GM21825 (cell line): ENCODE measurements at regions not wholly inside any gene's neighbourhood (a gene's known extent, or its start where the extent isn't known, plus 50 kb on each side); places are given as distances from the start of the nearest gene placed in this dataset.

Source experiments
- ATAC-seq: cut with Tn5 transposase; IDR thresholded peaks from one replicate; pipeline ENCODE4 v1.9.1; 2021; ENCODE audit warnings: mild to moderate bottlenecking, moderate library complexity; ENCODE audit not compliant: unreplicated experiment

- ATAC-seq = no peak
These were observed 96.2 kb upstream of the INSIG1 start for GRCh38 chr7:155201325-155202087.

DNA sequence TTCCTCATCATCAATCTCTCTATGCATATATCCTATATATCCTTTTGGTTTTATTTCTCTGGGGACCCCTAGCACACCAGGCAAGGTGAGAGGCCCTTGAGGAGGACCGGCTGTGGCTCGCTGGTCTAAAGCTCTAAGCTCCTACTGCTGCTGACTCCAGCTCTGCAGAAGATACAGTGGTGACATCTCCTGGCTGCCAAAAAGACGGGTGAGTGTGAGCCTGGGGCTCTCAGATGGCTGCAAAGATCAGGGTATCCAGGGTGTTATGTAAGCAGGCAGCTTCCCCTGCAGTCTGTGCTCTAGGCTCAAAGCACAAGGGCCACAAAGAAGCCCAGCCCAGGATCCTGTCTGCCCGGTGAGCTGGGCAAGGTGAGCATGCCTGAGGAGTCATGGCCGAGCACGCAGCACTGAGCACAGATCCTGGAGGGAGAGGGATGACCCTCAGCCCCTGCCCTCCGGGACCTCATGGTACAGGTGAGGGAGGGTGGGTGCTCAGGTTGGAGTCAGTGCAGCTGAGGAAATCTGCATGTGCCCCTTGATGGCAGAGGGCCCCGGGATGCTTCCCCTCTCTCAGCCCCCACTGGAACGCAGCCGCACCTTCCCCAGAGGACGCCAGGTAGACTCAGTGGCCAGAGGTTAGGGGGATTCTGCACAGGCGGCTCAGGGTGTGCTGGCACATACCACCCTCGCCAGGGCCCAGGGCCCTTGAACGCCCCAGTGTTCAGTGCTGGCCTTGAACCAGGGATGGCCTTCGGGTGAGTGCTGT, 95.4 kb upstream of the INSIG1 start:
- ATAC-seq = no peak

- no peak for ATAC-seq
These were observed 94.4 kb upstream of the INSIG1 start for GRCh38 chr7:155203059-155203881.

- ATAC-seq = no peak
These were observed 93.6 kb upstream of the INSIG1 start for GRCh38 chr7:155203882-155204691.

GRCh38 chr7:155204744-155205367, 92.8 kb upstream of the INSIG1 start:
- no peak for ATAC-seq

DNA sequence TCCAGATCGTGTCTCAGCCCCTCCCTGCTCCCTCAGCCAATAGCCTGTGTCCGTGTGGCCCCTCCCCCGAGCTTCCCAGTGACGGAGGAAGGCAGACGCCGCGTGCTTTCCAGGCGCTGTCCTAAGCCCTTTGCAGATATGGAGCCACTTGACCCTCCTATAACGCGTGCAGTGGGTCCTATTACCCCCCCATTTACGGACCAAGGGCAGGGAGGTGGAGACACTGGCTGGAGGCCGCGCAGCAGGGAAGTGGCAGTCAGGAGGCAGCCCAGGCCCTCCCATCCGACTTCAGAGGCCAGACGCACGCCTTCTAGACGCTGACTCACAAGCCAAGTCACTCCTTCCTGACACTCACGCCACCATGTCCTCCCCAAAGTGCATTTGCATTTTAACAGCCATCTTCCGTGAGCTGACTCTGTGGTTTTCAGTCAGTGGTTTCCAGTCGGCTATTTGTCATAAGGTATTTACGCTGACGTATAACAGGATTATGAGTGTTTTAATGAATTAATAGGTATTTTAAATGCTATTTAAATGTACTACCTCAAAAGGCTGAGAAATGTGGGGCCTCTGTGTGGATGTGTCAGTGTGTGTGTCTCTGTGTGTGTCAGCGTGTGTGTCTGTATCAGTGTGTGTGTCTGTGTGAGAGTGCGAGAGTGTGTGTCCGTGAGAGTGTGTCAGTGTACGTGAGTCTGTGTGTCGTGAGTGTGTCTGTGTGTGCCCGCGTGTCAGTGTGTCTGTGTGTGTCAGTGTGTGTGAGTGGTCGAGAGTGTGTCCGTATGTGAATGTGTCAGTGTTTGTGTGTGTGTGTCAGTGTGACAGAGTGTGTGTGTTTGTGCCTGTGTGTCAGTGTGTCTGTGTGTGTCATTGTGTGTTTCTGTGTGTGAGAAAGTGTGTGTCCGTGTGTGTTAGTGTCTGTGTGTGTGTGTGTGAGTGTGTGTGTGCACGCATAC, 92.0 kb upstream of the INSIG1 start:
- ATAC-seq = peak; percentile 83

DNA sequence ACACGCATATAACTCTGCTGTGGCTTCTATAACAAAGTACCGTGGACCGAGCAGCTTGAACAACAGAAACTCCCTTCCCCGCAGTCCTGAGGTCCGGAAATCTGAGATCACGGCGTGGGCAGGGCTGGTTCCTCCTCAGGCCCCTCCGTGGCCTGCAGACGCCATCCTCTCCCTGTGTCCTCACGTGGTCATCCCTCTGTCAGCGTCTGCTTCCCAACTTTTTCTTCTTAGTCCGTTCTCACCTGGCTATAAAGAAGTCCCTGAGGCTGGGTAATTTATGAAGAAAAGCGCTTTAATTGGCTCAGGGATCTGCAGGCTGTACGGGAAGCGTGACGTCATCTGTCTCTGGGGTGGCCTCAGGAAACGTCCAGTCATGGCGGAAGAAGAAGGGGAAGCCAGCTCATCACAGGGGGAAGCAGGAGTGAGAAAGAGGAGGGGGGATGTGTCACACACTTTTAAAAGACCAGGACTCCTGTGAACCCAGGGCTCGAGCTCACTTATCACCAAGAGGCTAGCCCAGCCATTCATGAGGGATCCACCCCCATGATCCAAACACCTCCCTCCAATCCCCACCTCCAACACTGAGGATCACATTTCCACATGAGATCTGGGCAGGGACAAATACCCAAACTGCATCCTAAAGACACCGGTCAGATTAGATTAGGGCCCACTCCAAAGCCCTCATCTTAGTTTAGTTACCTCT, 91.2 kb upstream of the INSIG1 start:
- peak; percentile 34 for ATAC-seq

GRCh38 chr7:155207326-155208002, 90.2 kb upstream of the INSIG1 start:
- ATAC-seq = no peak

DNA sequence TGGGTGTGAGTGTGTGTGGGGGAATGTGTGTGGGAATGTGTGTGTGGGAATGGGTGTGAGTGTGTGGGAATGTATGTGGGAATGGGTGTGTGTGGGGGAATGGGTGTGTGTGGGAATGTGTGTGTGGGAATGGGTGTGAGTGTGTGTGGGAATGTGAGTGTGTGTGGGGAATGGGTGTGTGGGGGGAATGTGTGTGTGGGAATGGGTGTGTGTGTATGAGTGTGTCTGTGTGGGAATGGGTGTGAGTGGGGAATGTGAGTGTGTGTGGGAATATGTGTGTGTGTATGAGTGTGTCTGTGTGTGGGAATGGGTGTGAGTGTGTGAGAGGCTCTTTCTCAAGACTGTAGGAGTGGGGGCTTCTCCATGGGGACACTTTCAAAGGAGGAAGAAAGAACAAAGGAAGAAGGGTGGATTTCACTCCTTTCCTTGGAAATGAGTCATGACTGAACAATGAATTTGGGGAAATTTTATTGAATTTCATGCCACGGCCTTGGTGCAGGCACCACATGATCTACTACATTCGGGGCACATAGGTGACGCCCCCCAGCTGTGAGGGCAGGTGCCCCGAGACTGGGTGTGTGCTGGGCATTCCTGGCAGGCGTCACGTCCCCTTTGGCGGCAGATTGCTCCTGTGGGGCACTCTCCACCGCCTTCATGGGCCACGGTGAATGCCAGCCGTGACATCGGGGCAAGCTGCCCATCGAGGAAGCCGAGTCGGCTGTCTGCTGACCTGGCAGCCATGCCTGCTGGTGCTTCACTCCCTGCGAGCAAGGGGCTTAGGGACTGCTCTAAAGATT, 88.8 kb upstream of the INSIG1 start:
- ATAC-seq = no peak

DNA sequence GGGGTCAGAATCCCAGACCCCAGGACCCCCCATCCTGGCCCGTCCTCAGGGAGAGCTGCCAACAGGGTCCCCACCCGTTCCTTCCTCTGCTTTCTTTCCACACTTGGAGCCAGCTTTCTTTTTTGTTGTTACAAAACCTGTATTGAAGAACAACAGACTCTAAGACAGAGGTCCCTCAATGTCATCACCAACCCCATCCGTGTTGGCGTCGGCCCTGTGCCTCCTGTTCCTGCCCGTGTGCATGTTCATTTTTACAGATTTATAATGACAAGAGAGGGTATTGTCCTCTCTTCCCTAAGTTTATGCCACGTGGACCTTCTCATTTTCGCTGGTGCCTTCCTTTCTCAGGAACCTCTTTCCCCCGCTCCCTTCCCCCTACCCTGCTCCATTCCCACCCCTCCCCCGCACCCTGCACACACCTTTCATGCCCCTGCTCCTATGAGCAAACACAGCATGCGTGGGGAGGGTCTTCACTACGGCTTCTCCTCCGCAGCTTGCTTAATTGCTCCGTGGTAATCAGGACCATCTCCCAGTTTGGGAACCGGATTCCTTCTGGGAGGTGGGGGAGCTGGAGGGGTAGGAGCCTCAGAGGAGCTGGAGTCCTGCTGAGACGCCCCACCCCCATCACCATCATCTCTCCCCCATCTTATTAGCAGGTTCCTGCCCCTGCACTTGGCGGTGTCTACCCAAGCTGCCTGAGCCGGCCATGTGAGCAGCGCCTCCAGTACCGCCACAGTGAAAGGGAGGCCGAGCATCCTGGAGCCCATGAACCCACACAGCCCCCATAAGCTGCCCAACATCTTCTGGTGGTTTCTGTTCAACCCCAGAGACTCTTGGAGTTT, 88.0 kb upstream of the INSIG1 start:
- ATAC-seq = no peak

- ATAC-seq = no peak
These were observed 87.3 kb upstream of the INSIG1 start for GRCh38 chr7:155210356-155210755.

GRCh38 chr7:155211173-155211572, 86.5 kb upstream of the INSIG1 start:
- ATAC-seq = no peak

GRCh38 chr7:155211761-155212160, 85.9 kb upstream of the INSIG1 start:
- no peak for ATAC-seq

DNA sequence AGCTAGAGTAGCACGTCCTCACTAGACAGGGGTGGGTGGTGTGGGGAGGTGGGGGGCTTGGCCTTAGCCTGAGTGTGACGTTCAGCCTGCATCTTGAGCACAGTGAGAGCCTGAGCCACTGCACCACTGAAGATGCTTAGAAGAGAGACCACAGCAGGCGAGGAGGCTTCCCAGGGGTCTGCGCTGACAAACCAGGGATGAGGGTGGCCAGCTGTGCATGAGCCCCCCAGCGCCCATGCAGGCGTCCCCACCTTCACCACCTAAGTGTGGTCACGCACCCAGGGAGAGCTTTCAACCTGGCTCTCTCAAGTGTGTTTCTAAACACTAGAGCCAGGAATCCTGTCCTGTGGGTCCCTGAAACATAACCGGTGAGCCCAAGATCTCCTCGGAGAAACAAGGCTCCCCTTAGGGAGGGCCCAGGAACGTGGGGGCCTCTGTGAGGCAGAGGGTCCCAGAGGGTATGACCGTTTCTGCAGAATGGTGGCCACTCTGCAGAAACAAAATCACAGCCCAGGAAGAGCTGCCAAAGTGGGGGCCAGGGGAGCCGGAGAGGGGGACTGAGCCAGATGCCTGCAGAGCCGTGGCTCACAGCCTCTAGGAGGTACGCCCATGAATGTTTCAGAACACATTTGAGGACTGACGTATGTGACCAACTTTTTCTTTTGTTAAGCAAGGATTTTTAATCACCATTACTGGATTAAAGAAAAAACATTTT, 85.2 kb upstream of the INSIG1 start:
- no peak for ATAC-seq

- ATAC-seq = no peak
These were observed 84.3 kb upstream of the INSIG1 start for GRCh38 chr7:155213385-155213784.
